ENCODE measurements at regions not wholly inside any gene's neighbourhood (a gene's known extent, or its start where the extent isn't known, plus 50 kb on each side); places are given as distances from the start of the nearest gene placed in this dataset.

GRCh38 chr15:38888701-38889221 lies 324.1 kb upstream of the RASGRP1 start:
- DNase-seq (ENCODE audit: low spot score), result no peak
- intact Hi-C loops (cut with DNase I), result loop anchor here in 1 of 2 donors (10.0 kb wide), 1 partner anchor 436 kb away; no protein-coding TSS in a partner anchor

- intact Hi-C loops (cut with DNase I), result no loop called here
- no peak for DNase-seq (ENCODE audit: low spot score)
These were observed 325.6 kb upstream of the RASGRP1 start for GRCh38 chr15:38890194-38890593.

- no peak for DNase-seq (ENCODE audit: low spot score)
- intact Hi-C loops (cut with DNase I), result no loop called here
These were observed 329.3 kb upstream of the RASGRP1 start for GRCh38 chr15:38893925-38894242.

- no peak for DNase-seq (ENCODE audit: low spot score)
These were observed 329.8 kb upstream of the RASGRP1 start for GRCh38 chr15:38894243-38894948.

GRCh38 chr15:38895326-38896255 lies 331.0 kb upstream of the RASGRP1 start:
- no peak for DNase-seq (ENCODE audit: low spot score)
- intact Hi-C loops (cut with DNase I), result loop anchor here in 1 of 2 donors (5.0 kb wide), 1 partner anchor 673 kb away; no protein-coding TSS in a partner anchor

More at GRCh38 chr15:38894243-38894948, 329.8 kb upstream of the RASGRP1 start:
- intact Hi-C loops (cut with DNase I), result no loop called here

- intact Hi-C loops (cut with DNase I), result loop anchor here in 1 of 2 donors (5.0 kb wide), 1 partner anchor 674 kb away; no protein-coding TSS in a partner anchor
- no peak for DNase-seq (ENCODE audit: low spot score)
These were observed 332.0 kb upstream of the RASGRP1 start for GRCh38 chr15:38896647-38897046.

- DNase-seq (ENCODE audit: low spot score), result no peak
- intact Hi-C loops (cut with DNase I), result loop anchor here in 1 of 2 donors (5.0 kb wide), 1 partner anchor 675 kb away; no protein-coding TSS in a partner anchor
These were observed 332.9 kb upstream of the RASGRP1 start for GRCh38 chr15:38897551-38897950.

GRCh38 chr15:38898236-38898635 lies 333.6 kb upstream of the RASGRP1 start:
- no peak for DNase-seq (ENCODE audit: low spot score)
- intact Hi-C loops (cut with DNase I), result loop anchor here in 1 of 2 donors (5.0 kb wide), 1 partner anchor 676 kb away; no protein-coding TSS in a partner anchor

GRCh38 chr15:38899300-38899699 lies 334.7 kb upstream of the RASGRP1 start:
- no peak for DNase-seq (ENCODE audit: low spot score)

GRCh38 chr15:38904298-38904697 lies 339.7 kb upstream of the RASGRP1 start:
- intact Hi-C loops (cut with DNase I), result no loop called here
- DNase-seq (ENCODE audit: low spot score), result no peak

More at GRCh38 chr15:38899300-38899699, 334.7 kb upstream of the RASGRP1 start:
- intact Hi-C loops (cut with DNase I), result loop anchor here in 1 of 2 donors (5.0 kb wide), 1 partner anchor 677 kb away; no protein-coding TSS in a partner anchor

- intact Hi-C loops (cut with DNase I), result no loop called here
- DNase-seq (ENCODE audit: low spot score), result no peak
These were observed 341.0 kb upstream of the RASGRP1 start for GRCh38 chr15:38905632-38906031.

GRCh38 chr15:38920966-38921365 lies 356.4 kb upstream of the RASGRP1 start:
- intact Hi-C loops (cut with DNase I), result no loop called here

GRCh38 chr15:38921471-38921870 lies 356.9 kb upstream of the RASGRP1 start:
- intact Hi-C loops (cut with DNase I), result no loop called here
- no peak for DNase-seq (ENCODE audit: low spot score)

More at GRCh38 chr15:38920966-38921365, 356.4 kb upstream of the RASGRP1 start:
- no peak for DNase-seq (ENCODE audit: low spot score)

- no peak for DNase-seq (ENCODE audit: low spot score)
- intact Hi-C loops (cut with DNase I), result no loop called here
These were observed 363.8 kb upstream of the RASGRP1 start for GRCh38 chr15:38928431-38928830.

GRCh38 chr15:38930851-38931572 lies 366.4 kb upstream of the RASGRP1 start:
- intact Hi-C loops (cut with DNase I), result no loop called here
- no peak for DNase-seq (ENCODE audit: low spot score)

- DNase-seq (ENCODE audit: low spot score), result no peak
- intact Hi-C loops (cut with DNase I), result no loop called here
These were observed 376.9 kb upstream of the RASGRP1 start for GRCh38 chr15:38941399-38941953.

GRCh38 chr15:38944536-38944935 lies 379.9 kb upstream of the RASGRP1 start:
- intact Hi-C loops (cut with DNase I), result no loop called here
- no peak for DNase-seq (ENCODE audit: low spot score)

- DNase-seq (ENCODE audit: low spot score), result no peak
- intact Hi-C loops (cut with DNase I), result no loop called here
These were observed 381.1 kb upstream of the RASGRP1 start for GRCh38 chr15:38945551-38946298.
